ENCODE measurements at regions not wholly inside any gene's neighbourhood (a gene's known extent, or its start where the extent isn't known, plus 50 kb on each side); places are given as distances from the start of the nearest gene placed in this dataset.

- no peak for DNase-seq (ENCODE audit: low spot score)
Measured at GRCh38 chr6:113140721-113141120, 716.4 kb upstream of the MARCKS start.

- DNase-seq (ENCODE audit: low spot score) = peak; percentile 81
Measured at GRCh38 chr6:113141901-113142300, 715.2 kb upstream of the MARCKS start.

- DNase-seq (ENCODE audit: low spot score) = peak; percentile 11
Measured at GRCh38 chr6:113142671-113143174, 714.4 kb upstream of the MARCKS start.

GRCh38 chr6:113143206-113143605 is 713.9 kb upstream of the MARCKS start:
- peak; percentile 26 for DNase-seq (ENCODE audit: low spot score)

- DNase-seq (ENCODE audit: low spot score) = peak; percentile 76
Measured at GRCh38 chr6:113144117-113144516, 713.0 kb upstream of the MARCKS start.

- DNase-seq (ENCODE audit: low spot score) = no peak
Measured at GRCh38 chr6:113146878-113147277, 710.3 kb upstream of the MARCKS start.

GRCh38 chr6:113147544-113147943 is 709.6 kb upstream of the MARCKS start:
- DNase-seq (ENCODE audit: low spot score) = peak; percentile 63

GRCh38 chr6:113148566-113148965 is 708.6 kb upstream of the MARCKS start:
- DNase-seq (ENCODE audit: low spot score) = peak; percentile 80

GRCh38 chr6:113149511-113149910 is 707.6 kb upstream of the MARCKS start:
- no peak for DNase-seq (ENCODE audit: low spot score)

GRCh38 chr6:113160306-113161017 is 696.7 kb upstream of the MARCKS start:
- DNase-seq (ENCODE audit: low spot score) = no peak

- no peak for DNase-seq (ENCODE audit: low spot score)
Measured at GRCh38 chr6:113161018-113161315, 696.2 kb upstream of the MARCKS start.

GRCh38 chr6:113162739-113163138 is 694.4 kb upstream of the MARCKS start:
- no peak for DNase-seq (ENCODE audit: low spot score)

- no peak for DNase-seq (ENCODE audit: low spot score)
Measured at GRCh38 chr6:113168057-113168456, 689.1 kb upstream of the MARCKS start.

GRCh38 chr6:113169484-113169883 is 687.7 kb upstream of the MARCKS start:
- DNase-seq (ENCODE audit: low spot score) = no peak

- DNase-seq (ENCODE audit: low spot score) = no peak
Measured at GRCh38 chr6:113170454-113170853, 686.7 kb upstream of the MARCKS start.

- no peak for DNase-seq (ENCODE audit: low spot score)
Measured at GRCh38 chr6:113171882-113172281, 685.3 kb upstream of the MARCKS start.

- peak; percentile 49 for DNase-seq (ENCODE audit: low spot score)
Measured at GRCh38 chr6:113172531-113172966, 684.6 kb upstream of the MARCKS start.

GRCh38 chr6:113178349-113178748 is 678.8 kb upstream of the MARCKS start:
- no peak for DNase-seq (ENCODE audit: low spot score)

- DNase-seq (ENCODE audit: low spot score) = no peak
Measured at GRCh38 chr6:113181164-113181563, 676.0 kb upstream of the MARCKS start.

GRCh38 chr6:113182370-113183141 is 674.6 kb upstream of the MARCKS start:
- peak; percentile 69 for DNase-seq (ENCODE audit: low spot score)

GRCh38 chr6:113184291-113184690 is 672.9 kb upstream of the MARCKS start:
- DNase-seq (ENCODE audit: low spot score) = no peak

- peak; percentile 10 for DNase-seq (ENCODE audit: low spot score)
Measured at GRCh38 chr6:113184736-113185135, 672.4 kb upstream of the MARCKS start.

- no peak for DNase-seq (ENCODE audit: low spot score)
Measured at GRCh38 chr6:113185299-113185698, 671.8 kb upstream of the MARCKS start.

Measured in umbilical cord (tissue), 1 donor.